ENCODE measurements at regions not wholly inside any gene's neighbourhood (a gene's known extent, or its start where the extent isn't known, plus 50 kb on each side); places are given as distances from the start of the nearest gene placed in this dataset.
"Not testable (repeated sequence)": the region's sequence is repeated elsewhere in the genome, so short reads cannot be mapped to it uniquely, and the experiment has no call there.

DNA sequence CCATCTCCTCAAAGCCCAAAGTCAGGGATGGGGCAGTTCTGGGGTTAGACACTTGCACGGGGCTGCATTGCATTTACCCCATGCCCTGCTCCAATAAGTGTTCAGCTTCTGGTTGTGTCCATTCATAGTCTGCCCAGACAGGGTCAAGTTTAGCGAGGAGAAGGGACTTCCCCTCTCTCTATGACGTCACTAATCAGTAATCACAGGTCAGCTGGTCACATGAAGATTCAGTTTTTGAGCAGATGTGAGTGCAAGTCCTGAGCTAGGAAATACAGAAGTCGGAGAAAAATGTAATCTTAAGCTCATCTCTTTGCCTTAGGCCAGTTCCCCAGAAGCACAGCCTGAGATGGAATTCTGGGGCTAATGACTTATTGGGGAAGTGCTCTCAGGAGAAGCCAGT, 310.1 kb downstream of the TSHZ3 start:
- TF ChIP-seq POLR2A (IDR thresholded peaks at IDR 0.05; ENCODE audit: low read depth, low read length): no peak
- no peak for TF ChIP-seq TAF1 (IDR thresholded peaks at IDR 0.05; ENCODE audit: low read depth, low read length)
- no peak for TF ChIP-seq PAX5 (IDR thresholded peaks at IDR 0.05; ENCODE audit: insufficient read depth, low read length, severe bottlenecking)
- no peak for TF ChIP-seq SPI1 (IDR thresholded peaks at IDR 0.05; ENCODE audit: low read depth, low read length)
- no peak for TF ChIP-seq POLR2AphosphoS5 (IDR thresholded peaks at IDR 0.05; ENCODE audit: low read depth, low read length)
- TF ChIP-seq POU2F2 (IDR thresholded peaks at IDR 0.05; ENCODE audit: low read depth, low read length): no peak
- DNase-seq (ENCODE audit: insufficient read length, low spot score): no peak
- FAIRE-seq: no peak

DNA sequence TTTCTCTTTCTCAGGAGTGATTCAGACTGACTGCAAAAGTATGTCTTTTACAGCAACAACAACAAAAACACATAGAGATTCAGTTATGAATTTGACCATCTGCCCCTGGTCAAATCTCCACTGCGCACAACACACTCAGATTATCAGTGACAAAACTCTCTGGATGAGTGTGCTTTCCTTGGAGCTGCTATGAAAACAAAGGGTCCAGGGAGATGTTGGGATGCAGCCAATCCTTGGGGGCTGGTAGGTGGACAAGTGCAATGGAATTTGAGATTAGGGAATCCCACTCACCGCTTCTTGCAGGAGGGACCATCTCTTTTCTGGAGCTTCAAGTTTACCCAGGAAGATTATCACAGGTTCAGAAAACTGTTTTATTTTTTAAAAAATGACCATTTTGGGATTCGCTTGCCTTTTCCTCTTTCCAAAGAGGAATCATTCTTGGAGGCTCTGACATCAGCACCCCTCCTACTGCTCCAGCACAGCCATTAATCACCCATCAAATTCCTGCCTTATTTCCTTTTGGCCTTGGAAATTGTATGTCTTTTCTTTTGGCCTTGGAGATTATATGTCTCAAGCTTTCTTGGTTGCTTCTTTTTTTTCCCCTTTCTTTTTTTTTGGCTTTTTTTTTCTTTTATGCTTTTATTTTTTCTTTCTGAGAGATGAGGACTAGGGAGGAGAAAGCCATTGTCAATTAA, 311.8 kb downstream of the TSHZ3 start:
- TF ChIP-seq SPI1 (IDR thresholded peaks at IDR 0.05; ENCODE audit: low read depth, low read length) (no peak), TAF1 (IDR thresholded peaks at IDR 0.05; ENCODE audit: low read depth, low read length) (no peak)
- DNase-seq (ENCODE audit: insufficient read length, low spot score) (no peak), FAIRE-seq (no peak)

DNA sequence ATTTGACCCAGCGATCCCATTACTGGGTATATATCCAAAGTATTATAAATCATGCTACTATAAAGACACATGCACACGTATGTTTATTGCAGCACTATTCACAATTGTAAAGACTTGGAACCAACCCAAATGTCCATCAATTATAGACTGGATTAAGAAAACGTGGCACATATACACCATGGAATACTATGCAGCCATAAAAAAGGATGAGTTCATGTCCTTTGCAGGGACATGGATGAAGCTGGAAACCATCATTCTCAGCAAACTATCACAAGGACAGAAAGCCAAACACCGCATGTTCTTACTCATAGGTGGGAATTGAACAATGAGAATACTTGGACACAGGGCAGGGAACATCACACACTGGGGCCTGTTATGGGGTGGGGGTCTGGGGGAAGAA, 317.8 kb downstream of the TSHZ3 start:
- not testable (repeated sequence) for FAIRE-seq; DNase-seq (ENCODE audit: insufficient read length, low spot score)

DNA sequence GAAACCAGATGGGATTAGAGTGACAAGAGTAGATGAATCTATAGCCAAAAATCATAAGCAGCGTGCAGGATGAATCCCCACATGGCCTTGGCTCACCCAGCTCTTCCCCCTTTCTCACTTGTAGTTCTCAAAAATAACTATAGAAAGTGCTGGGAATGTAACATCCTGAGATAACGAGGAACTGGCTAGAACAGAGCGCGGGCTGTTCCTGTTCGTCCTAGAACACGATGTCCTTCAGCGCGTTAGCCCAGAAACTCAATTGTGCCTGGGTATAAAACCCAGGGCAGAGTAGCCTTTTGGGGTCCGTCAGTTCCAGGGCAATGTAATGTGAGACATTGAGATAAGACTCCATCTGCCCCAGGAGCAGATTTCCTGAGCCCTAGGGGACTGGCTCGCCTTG, 326.2 kb downstream of the TSHZ3 start:
- TF ChIP-seq TAF1 (IDR thresholded peaks at IDR 0.05; ENCODE audit: low read depth, low read length): no peak
- no peak for TF ChIP-seq POLR2AphosphoS5 (IDR thresholded peaks at IDR 0.05; ENCODE audit: low read depth, low read length)
- TF ChIP-seq PAX5 (IDR thresholded peaks at IDR 0.05; ENCODE audit: insufficient read depth, low read length, severe bottlenecking): no peak
- no peak for TF ChIP-seq POU2F2 (IDR thresholded peaks at IDR 0.05; ENCODE audit: low read depth, low read length)
- no peak for FAIRE-seq

DNA sequence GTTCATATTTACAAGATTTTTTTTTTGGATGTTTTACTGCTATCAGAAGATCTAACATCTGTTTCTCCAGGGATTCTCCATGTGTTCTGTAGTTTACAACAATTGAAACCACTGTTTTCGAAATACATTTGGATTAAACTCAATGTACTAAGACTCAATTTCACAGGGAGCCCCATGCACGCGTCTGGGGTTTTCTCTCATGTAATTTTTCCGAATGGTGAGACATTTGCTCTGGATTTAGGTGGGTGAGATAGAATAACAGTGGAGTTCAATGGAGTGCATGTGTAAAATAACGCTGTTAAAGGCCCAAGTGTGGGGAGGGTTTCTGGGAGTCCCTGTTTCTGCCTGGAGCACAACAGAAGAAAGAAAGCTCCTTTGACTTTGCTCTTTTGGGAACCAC, 330.3 kb downstream of the TSHZ3 start:
- DNase-seq (ENCODE audit: insufficient read length, low spot score) (no peak), FAIRE-seq (no peak)
- TF ChIP-seq POLR2AphosphoS5 (IDR thresholded peaks at IDR 0.05; ENCODE audit: low read depth, low read length): no peak
- TF ChIP-seq POU2F2 (IDR thresholded peaks at IDR 0.05; ENCODE audit: low read depth, low read length): no peak
- no peak for TF ChIP-seq TAF1 (IDR thresholded peaks at IDR 0.05; ENCODE audit: low read depth, low read length)
- no peak for TF ChIP-seq SPI1 (IDR thresholded peaks at IDR 0.05; ENCODE audit: low read depth, low read length)

More for the DNA sequence above, 326.2 kb downstream of the TSHZ3 start:
- no peak for DNase-seq (ENCODE audit: insufficient read length, low spot score)

DNA sequence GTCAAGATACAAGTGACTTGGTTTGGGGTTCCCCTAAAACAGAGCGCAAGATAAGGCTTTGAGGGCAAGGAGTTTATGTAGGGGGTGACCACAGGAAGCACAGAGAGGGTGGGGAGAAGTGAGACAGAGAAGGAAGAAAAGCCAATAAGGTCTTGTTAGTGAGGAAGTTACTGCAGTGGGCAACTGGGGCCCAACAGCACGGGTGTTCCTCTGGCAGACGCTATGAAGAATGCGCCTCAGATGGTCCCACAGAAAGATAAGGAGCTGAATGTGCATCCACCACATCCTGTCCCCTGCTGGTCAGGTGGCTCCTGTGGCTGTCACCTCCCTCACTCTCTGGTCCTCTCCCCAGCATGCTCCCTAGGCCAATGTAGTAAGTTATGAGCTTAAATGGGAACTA, 333.5 kb downstream of the TSHZ3 start:
- DNase-seq (ENCODE audit: insufficient read length, low spot score) (no peak), FAIRE-seq (no peak)
- TF ChIP-seq SPI1 (IDR thresholded peaks at IDR 0.05; ENCODE audit: low read depth, low read length): no peak
- no peak for TF ChIP-seq POLR2A (IDR thresholded peaks at IDR 0.05; ENCODE audit: low read depth, low read length)
- no peak for TF ChIP-seq TAF1 (IDR thresholded peaks at IDR 0.05; ENCODE audit: low read depth, low read length)
- no peak for TF ChIP-seq POU2F2 (IDR thresholded peaks at IDR 0.05; ENCODE audit: low read depth, low read length)
- TF ChIP-seq POLR2AphosphoS5 (IDR thresholded peaks at IDR 0.05; ENCODE audit: low read depth, low read length): no peak
- TF ChIP-seq PAX5 (IDR thresholded peaks at IDR 0.05; ENCODE audit: insufficient read depth, low read length, severe bottlenecking): no peak

DNA sequence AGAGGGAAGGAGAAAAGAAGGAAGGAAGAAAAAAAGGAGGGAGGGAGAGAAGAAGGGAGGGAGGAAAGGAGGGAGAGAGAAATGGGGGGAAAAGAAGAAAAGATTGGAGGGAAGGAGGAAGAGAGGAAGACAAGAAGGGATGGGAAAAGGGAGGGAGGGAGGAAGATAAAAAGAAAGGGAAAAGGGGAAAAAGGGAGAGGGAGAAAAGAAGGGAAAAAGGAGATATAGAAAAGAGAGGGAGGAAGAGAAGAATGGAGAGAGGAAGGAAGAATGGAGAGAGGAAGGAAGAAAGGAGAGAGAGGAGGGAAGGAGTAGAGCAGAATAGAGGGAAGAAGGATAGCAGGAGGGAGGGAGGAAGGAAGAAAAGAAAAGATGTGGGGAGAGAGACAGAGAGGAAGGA, 334.6 kb downstream of the TSHZ3 start:
- TF ChIP-seq POLR2AphosphoS5 (IDR thresholded peaks at IDR 0.05; ENCODE audit: low read depth, low read length): no peak
- TF ChIP-seq TAF1 (IDR thresholded peaks at IDR 0.05; ENCODE audit: low read depth, low read length): no peak
- no peak for TF ChIP-seq POLR2A (IDR thresholded peaks at IDR 0.05; ENCODE audit: low read depth, low read length)
- no peak for TF ChIP-seq SPI1 (IDR thresholded peaks at IDR 0.05; ENCODE audit: low read depth, low read length)
- no peak for TF ChIP-seq PAX5 (IDR thresholded peaks at IDR 0.05; ENCODE audit: insufficient read depth, low read length, severe bottlenecking)
- no peak for TF ChIP-seq POU2F2 (IDR thresholded peaks at IDR 0.05; ENCODE audit: low read depth, low read length)
- DNase-seq (ENCODE audit: insufficient read length, low spot score) (no peak), FAIRE-seq (no peak)

DNA sequence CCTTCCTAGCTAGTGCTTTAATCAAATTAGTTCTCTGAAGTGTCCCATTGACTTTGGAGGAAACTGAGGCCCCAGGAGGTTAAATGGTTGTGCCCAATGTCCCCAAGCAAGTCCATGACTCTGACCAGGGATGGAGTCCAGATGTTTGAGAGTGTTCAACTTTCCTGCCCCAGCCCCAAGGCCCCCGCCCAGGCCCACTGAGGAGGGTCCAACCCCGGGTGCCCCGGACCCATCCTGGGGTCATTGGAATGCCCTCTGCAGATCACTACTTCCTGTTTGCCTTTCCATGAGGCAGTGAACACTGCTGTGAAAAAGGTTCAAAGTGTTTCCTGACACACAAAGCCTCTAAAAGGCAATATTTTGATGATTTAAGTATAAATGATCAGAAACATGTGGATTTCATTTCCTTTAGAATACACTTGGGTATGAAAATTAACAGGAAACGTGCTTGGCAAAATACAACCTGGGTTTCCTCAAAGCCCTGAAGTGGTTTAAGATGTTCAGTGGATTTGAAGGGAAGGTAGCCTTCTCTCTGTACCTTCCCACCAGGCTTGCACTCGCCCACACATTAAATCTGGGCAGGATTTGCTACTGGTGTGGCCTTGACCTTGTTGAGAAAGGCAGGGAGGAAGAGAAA, 335.7 kb downstream of the TSHZ3 start:
- TF ChIP-seq TAF1 (IDR thresholded peaks at IDR 0.05; ENCODE audit: low read depth, low read length) (no peak), SPI1 (IDR thresholded peaks at IDR 0.05; ENCODE audit: low read depth, low read length) (no peak), PAX5 (IDR thresholded peaks at IDR 0.05; ENCODE audit: insufficient read depth, low read length, severe bottlenecking) (no peak), POU2F2 (IDR thresholded peaks at IDR 0.05; ENCODE audit: low read depth, low read length) (no peak), POLR2AphosphoS5 (IDR thresholded peaks at IDR 0.05; ENCODE audit: low read depth, low read length) (no peak), POLR2A (IDR thresholded peaks at IDR 0.05; ENCODE audit: low read depth, low read length) (no peak)
- DNase-seq (ENCODE audit: insufficient read length, low spot score): no peak
- FAIRE-seq: no peak

DNA sequence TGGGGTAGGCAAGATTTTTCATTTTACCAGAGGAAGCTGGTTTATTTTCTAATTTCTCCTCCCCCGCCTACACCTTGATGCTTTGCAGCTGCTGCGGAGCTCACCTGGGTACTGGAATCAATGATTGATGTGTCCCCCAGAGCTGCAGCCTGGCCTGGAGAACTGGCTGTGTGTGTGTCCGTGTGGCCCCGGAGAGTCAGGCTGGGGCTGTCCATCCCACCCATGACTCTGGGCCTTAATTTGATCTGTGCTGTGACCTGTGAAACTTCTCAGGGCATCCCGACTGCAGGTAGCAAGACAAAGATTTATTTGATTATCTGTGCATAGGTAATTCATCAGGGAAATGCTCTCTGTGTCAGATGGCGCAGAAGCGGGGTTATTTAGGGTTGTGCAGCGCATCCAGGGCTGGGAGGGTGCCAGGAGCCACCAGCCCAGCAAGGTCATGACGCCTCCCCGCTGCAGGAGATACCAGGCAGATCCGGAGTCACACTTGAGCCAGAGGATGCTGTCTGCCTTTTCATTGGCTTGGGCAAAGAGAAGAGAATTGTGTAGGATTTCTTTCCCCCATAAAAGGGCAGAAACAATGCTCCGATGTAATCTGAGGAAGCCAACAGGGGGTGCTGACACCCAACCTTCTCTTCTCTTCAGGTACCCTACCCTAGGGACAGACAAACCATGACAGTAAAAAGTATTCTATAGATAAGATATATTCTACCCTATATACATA, 346.6 kb downstream of the TSHZ3 start:
- DNase-seq (ENCODE audit: insufficient read length, low spot score): no peak
- FAIRE-seq: no peak
- TF ChIP-seq PAX5 (IDR thresholded peaks at IDR 0.05; ENCODE audit: insufficient read depth, low read length, severe bottlenecking): no peak
- no peak for TF ChIP-seq TAF1 (IDR thresholded peaks at IDR 0.05; ENCODE audit: low read depth, low read length)
- TF ChIP-seq POLR2A (IDR thresholded peaks at IDR 0.05; ENCODE audit: low read depth, low read length): no peak
- TF ChIP-seq SPI1 (IDR thresholded peaks at IDR 0.05; ENCODE audit: low read depth, low read length): no peak
- no peak for TF ChIP-seq POLR2AphosphoS5 (IDR thresholded peaks at IDR 0.05; ENCODE audit: low read depth, low read length)
- TF ChIP-seq POU2F2 (IDR thresholded peaks at IDR 0.05; ENCODE audit: low read depth, low read length): no peak

DNA sequence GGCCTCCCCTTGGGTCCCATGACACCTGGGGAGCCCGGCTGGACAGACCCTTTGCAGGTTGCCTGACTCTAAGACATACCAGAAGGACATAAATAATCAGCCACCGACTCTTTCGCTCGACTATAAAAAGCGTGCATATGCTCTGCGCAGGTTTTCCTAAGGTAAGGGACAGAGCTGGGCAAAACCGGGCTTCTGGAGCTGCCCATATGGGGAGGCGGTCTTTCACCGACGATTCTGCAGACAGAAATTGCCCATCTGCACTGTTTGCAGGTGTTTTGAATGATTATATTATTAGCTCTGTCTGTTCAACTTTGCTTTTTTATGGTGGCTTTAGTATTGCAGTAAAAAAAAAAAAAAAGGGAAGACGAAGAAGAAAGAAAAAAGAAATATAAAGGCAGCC, 347.2 kb downstream of the TSHZ3 start:
- TF ChIP-seq POU2F2 (IDR thresholded peaks at IDR 0.05; ENCODE audit: low read depth, low read length) (no peak), POLR2A (IDR thresholded peaks at IDR 0.05; ENCODE audit: low read depth, low read length) (no peak), PAX5 (IDR thresholded peaks at IDR 0.05; ENCODE audit: insufficient read depth, low read length, severe bottlenecking) (no peak), POLR2AphosphoS5 (IDR thresholded peaks at IDR 0.05; ENCODE audit: low read depth, low read length) (no peak), SPI1 (IDR thresholded peaks at IDR 0.05; ENCODE audit: low read depth, low read length) (no peak), TAF1 (IDR thresholded peaks at IDR 0.05; ENCODE audit: low read depth, low read length) (no peak)
- FAIRE-seq (no peak), DNase-seq (ENCODE audit: insufficient read length, low spot score) (no peak)
